ENCODE measurements at regions not wholly inside any gene's neighbourhood (a gene's known extent, or its start where the extent isn't known, plus 50 kb on each side); places are given as distances from the start of the nearest gene placed in this dataset.
A peak's percentile ranks its signal among the peaks of the same experiment; 100 is the strongest.

DNA sequence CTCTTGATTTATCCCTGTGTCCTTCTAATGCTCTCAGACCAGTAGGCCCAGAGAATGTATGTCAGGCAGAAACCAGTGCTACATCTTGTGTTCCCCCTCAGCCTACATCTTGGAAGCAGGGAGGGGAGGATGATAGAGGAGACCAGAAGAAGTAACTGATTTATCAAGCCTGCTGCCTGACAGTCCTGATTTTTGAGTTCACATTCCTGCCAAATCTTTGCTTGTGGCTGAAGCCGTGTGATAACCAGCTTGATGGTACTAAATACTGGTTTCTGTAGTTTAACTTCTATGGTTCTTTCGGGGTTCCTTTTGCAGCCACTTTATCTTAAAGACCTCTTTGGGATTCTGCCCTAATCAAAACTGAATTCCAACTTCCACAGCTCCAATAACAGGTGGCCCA, 59.7 kb upstream of the WDR26 start:
- Histone ChIP-seq H3F3A (ENCODE audit: insufficient read depth) (peaks cover 28% of the 10 kb centered on the region), H3K4me1 (ENCODE audit: insufficient read depth) (peaks cover 29% of the 10 kb centered on the region), H3K27ac (no peak overlapping the region), H3K79me2 (ENCODE audit: insufficient read depth) (no peaks in the 10 kb centered on the region), H3K9ac (no peak overlapping the region), H3K4me3 (no peak overlapping the region), H3K27me3 (replicated peaks; ENCODE audit: insufficient read depth) (no peaks in the 10 kb centered on the region), H3K36me3 (ENCODE audit: low read depth) (no peaks in the 10 kb centered on the region), H3K9me2 (ENCODE audit: insufficient read depth) (no peaks in the 10 kb centered on the region), H3K9me3 (ENCODE audit: low read depth) (no peaks in the 10 kb centered on the region), H2AFZ (no peak overlapping the region), H4K20me1 (ENCODE audit: insufficient read depth) (no peaks in the 10 kb centered on the region), H3K4me2 (ENCODE audit: unreplicated experiment) (no peak overlapping the region)
- WGBS, 2 experiments (ENCODE audit: low coverage in 1 of 2, low lambda C conversion rate in 2 of 2, missing lambda C conversion rate in 2 of 2), result 93 to 100% methylated on average over 2 of the region's 2 CpGs
- TF ChIP-seq EZH2phosphoT487 (IDR thresholded peaks at IDR 0.05; ENCODE audit: insufficient read depth, low read depth), result no peak
- TF ChIP-seq EZH2 (IDR thresholded peaks at IDR 0.05; ENCODE audit: insufficient read depth, poor library complexity, severe bottlenecking), result no peak
- DNase-seq, result no peak
- in situ Hi-C loops (cut with MboI), result no loop called here

DNA sequence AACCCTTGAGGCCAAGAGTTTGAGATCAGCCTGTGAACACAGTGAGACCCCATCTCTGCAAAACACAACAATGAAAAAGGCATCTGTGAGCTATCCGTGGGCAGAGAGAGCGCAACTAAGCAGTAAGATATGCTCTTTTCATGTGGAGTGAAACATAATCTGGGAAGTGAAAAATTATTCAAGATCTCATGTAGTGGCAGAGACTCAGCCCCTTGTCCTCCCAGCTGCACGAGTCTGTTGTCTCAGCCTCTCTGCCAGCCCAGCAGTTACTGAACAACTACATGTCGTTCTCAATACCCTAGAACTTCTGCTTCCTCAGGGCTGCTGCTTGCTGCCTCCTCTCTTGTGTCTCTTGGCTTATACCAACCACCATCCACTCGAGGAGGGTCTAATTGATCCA, 61.3 kb upstream of the WDR26 start:
- TF ChIP-seq EZH2 (IDR thresholded peaks at IDR 0.05; ENCODE audit: insufficient read depth, poor library complexity, severe bottlenecking), result no peak
- no peak overlapping the region for H3K9ac ChIP-seq
- peak; percentile 16 for DNase-seq
- H3K9me3 ChIP-seq (ENCODE audit: low read depth), result no peaks in the 10 kb centered on the region
- no peaks in the 10 kb centered on the region for H3K9me2 ChIP-seq (ENCODE audit: insufficient read depth)
- H3K36me3 ChIP-seq (ENCODE audit: low read depth), result no peaks in the 10 kb centered on the region
- no peaks in the 10 kb centered on the region for H3K27me3 ChIP-seq (replicated peaks; ENCODE audit: insufficient read depth)
- H3K4me1 ChIP-seq (ENCODE audit: insufficient read depth), result peaks cover 35% of the 10 kb centered on the region
- WGBS, 2 experiments (ENCODE audit: low coverage in 1 of 2, low lambda C conversion rate in 2 of 2, missing lambda C conversion rate in 2 of 2), result 73 to 77% methylated on average over 5 of the region's 5 CpGs
- H3F3A ChIP-seq (ENCODE audit: insufficient read depth), result peaks cover 43% of the 10 kb centered on the region
- H3K4me3 ChIP-seq, result no peak overlapping the region
- H3K4me2 ChIP-seq (ENCODE audit: unreplicated experiment), result no peak overlapping the region
- in situ Hi-C loops (cut with MboI), result no loop called here
- H3K27ac ChIP-seq, result no peak overlapping the region
- no peak overlapping the region for H2AFZ ChIP-seq
- H3K79me2 ChIP-seq (ENCODE audit: insufficient read depth), result no peaks in the 10 kb centered on the region
- H4K20me1 ChIP-seq (ENCODE audit: insufficient read depth), result no peaks in the 10 kb centered on the region

DNA sequence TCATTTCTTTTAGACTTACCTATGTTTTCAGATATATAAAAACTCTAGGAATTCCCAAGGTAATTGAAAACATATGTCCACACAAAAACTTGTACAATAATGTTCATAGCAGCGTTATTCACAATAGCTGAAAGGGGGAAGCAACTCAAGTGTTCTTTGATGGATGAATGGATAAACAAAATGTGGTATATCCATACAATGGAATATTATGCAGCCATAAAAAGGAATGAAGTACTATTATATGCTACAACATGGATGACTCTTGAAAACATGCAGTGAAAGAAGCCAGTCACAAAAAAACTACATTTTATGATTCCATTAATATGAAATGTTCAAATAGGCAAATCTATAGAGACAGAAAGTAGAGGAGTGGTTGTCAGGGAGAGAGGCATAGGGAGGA, 62.2 kb upstream of the WDR26 start:
- no peak for DNase-seq
- WGBS, 2 experiments (ENCODE audit: low coverage in 1 of 2, low lambda C conversion rate in 2 of 2, missing lambda C conversion rate in 2 of 2), result 86 to 91% methylated on average over 1 of the region's 1 CpG
- Histone ChIP-seq H2AFZ (no peak overlapping the region), H4K20me1 (ENCODE audit: insufficient read depth) (no peaks in the 10 kb centered on the region), H3K9me3 (ENCODE audit: low read depth) (no peaks in the 10 kb centered on the region), H3K79me2 (ENCODE audit: insufficient read depth) (no peaks in the 10 kb centered on the region), H3K4me1 (ENCODE audit: insufficient read depth) (peaks cover 35% of the 10 kb centered on the region), H3K9me2 (ENCODE audit: insufficient read depth) (no peaks in the 10 kb centered on the region), H3K4me3 (no peak overlapping the region), H3K4me2 (ENCODE audit: unreplicated experiment) (no peak overlapping the region), H3K9ac (no peak overlapping the region), H3K36me3 (ENCODE audit: low read depth) (no peaks in the 10 kb centered on the region), H3K27ac (peak overlapping the region; percentile 96), H3F3A (ENCODE audit: insufficient read depth) (peaks cover 44% of the 10 kb centered on the region), H3K27me3 (replicated peaks; ENCODE audit: insufficient read depth) (no peaks in the 10 kb centered on the region)
- in situ Hi-C loops (cut with MboI), result no loop called here
- TF ChIP-seq EZH2phosphoT487 (IDR thresholded peaks at IDR 0.05; ENCODE audit: insufficient read depth, low read depth), result no peak
- TF ChIP-seq EZH2 (IDR thresholded peaks at IDR 0.05; ENCODE audit: insufficient read depth, poor library complexity, severe bottlenecking), result no peak

DNA sequence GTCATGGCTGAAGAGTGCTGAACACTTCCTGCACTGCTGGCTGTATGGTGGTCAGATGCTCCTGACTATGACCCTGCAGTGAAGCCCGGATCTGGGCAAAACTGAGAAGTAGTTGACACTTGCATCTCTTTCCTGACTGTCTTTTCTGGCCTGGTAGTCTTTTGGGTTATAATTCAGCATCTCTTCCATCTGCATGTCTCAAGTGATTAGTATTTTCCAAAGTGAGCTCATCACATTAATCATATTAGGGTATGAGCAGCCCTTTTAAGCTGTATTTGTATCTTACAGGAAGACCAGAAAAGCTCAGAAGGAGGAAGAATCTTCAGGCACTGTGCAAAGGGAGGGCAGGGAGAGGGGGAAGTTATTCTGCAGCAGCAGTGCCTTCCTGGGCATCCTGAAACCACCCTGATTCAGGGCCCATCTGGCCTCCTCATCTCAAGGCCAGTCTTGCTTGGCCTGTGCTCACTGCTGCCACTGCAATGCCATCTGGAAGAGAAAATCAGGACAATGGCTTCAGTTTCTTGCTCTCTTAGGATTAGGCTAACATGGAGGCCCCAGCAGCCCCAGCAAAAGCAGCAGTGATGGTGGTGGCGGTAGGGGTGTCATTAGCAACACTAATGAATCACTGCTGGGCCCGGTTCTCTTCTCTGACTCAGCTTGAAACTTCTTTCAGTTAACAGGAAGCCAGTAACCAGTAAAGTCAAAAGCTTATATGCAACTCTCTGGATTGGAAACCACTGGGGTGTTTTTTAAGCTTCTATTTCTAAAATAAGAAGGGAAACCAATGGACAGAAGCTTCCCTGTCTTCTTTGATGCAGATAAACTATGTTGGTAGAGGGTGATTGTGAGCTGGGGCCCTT, 63.3 kb upstream of the WDR26 start:
- TF ChIP-seq EZH2 (IDR thresholded peaks at IDR 0.05; ENCODE audit: insufficient read depth, poor library complexity, severe bottlenecking) (no peak), EZH2phosphoT487 (IDR thresholded peaks at IDR 0.05; ENCODE audit: insufficient read depth, low read depth) (no peak)
- peaks cover 35% of the 10 kb centered on the region for H3K4me1 ChIP-seq (ENCODE audit: insufficient read depth)

More for the DNA sequence above, 63.3 kb upstream of the WDR26 start:
- Histone ChIP-seq H3K9me3 (ENCODE audit: low read depth) (no peaks in the 10 kb centered on the region), H3K9ac (peak overlapping the region; percentile 72), H3K79me2 (ENCODE audit: insufficient read depth) (no peaks in the 10 kb centered on the region), H3K4me3 (peak overlapping the region; percentile 62), H3F3A (ENCODE audit: insufficient read depth) (peaks cover 44% of the 10 kb centered on the region), H4K20me1 (ENCODE audit: insufficient read depth) (no peaks in the 10 kb centered on the region), H3K27ac (peak overlapping the region; percentile 96), H3K36me3 (ENCODE audit: low read depth) (no peaks in the 10 kb centered on the region), H3K4me2 (ENCODE audit: unreplicated experiment) (peak overlapping the region; percentile 82), H3K27me3 (replicated peaks; ENCODE audit: insufficient read depth) (no peaks in the 10 kb centered on the region), H3K9me2 (ENCODE audit: insufficient read depth) (no peaks in the 10 kb centered on the region), H2AFZ (peak overlapping the region; percentile 87)
- in situ Hi-C loops (cut with MboI), result no loop called here
- DNase-seq, result peak; percentile 95
- WGBS, 2 experiments (ENCODE audit: low coverage in 1 of 2, low lambda C conversion rate in 2 of 2, missing lambda C conversion rate in 2 of 2), result 0 to 2% methylated on average over 3 of the region's 3 CpGs

All from GM23248 (cell line).